HepG2 (cell line): ENCODE measurements at regions not wholly inside any gene's neighbourhood (a gene's known extent, or its start where the extent isn't known, plus 50 kb on each side); places are given as distances from the start of the nearest gene placed in this dataset.

Source experiments
- ARID2 ChIP-seq: sonication (generic); formaldehyde crosslinking; IDR thresholded peaks from 2 replicates; pipeline ENCODE4 v1.8.1; 2022; ENCODE audit warnings: mild to moderate bottlenecking, missing genetic modification reagents, borderline replicate concordance
- PHF21A ChIP-seq: sonication (generic); formaldehyde crosslinking; IDR thresholded peaks from 2 replicates; pipeline ENCODE4 v1.5.0; 2020; ENCODE audit warnings: mild to moderate bottlenecking, missing genetic modification reagents
- SMAD3 ChIP-seq: sonication (generic); formaldehyde crosslinking; IDR thresholded peaks from 2 replicates; pipeline ENCODE4 v1.4.0; 2020; ENCODE audit warnings: missing genetic modification reagents
- ZEB1 ChIP-seq: IDR thresholded peaks from 2 replicates; pipeline ENCODE4 v1.6.1; 2012; ENCODE audit warnings: mild to moderate bottlenecking, low read depth, inconsistent platforms; ENCODE audit not compliant: insufficient replicate concordance
- ZNF562 ChIP-seq: sonication (generic); formaldehyde crosslinking; IDR thresholded peaks from 2 replicates; pipeline ENCODE4 v1.8.0; 2022; ENCODE audit warnings: missing genetic modification reagents, borderline replicate concordance

GRCh38 chr12:38998887-38999482, 93.6 kb upstream of the CPNE8 start:
- TF ChIP-seq ZEB1 (no peak), PHF21A (CRISPR knock-in tag) (no peak), ARID2 (CRISPR knock-in tag) (no peak), ZNF562 (CRISPR knock-in tag) (no peak), SMAD3 (CRISPR knock-in tag) (no peak)
